DND-41 (cell line): ENCODE measurements at regions not wholly inside any gene's neighbourhood (a gene's known extent, or its start where the extent isn't known, plus 50 kb on each side); places are given as distances from the start of the nearest gene placed in this dataset.

ENCODE experiments used
- CTCF ChIP-seq: IDR thresholded peaks from 2 replicates; pipeline ENCODE4 v1.5.1; 2012; ENCODE audit warnings: borderline replicate concordance, low read length, moderate library complexity, mild to moderate bottlenecking; ENCODE audit not compliant: poor library complexity, severe bottlenecking; ENCODE audit errors: extremely low read depth
- EZH2 ChIP-seq: IDR thresholded peaks from 3 replicates; pipeline ENCODE4 v1.6.1; 2012; ENCODE audit warnings: borderline replicate concordance, low read depth, mild to moderate bottlenecking, moderate library complexity, low read length, inconsistent platforms; ENCODE audit not compliant: severe bottlenecking

GRCh38 chr16:35552763-35553162 is 2093.4 kb downstream of the TP53TG3F start:
- TF ChIP-seq CTCF (no peak), EZH2 (no peak)
